GM12872 (cell line): ENCODE measurements at regions not wholly inside any gene's neighbourhood (a gene's known extent, or its start where the extent isn't known, plus 50 kb on each side); places are given as distances from the start of the nearest gene placed in this dataset.

Source experiments
- TF ChIP-seq, protein P1 (sequence below): IDR thresholded peaks from 3 replicates; pipeline ENCODE4 v1.5.1; 2011; ENCODE audit warnings: low read depth, mild to moderate bottlenecking, low read length, moderate library complexity; ENCODE audit not compliant: insufficient read depth

DNA sequence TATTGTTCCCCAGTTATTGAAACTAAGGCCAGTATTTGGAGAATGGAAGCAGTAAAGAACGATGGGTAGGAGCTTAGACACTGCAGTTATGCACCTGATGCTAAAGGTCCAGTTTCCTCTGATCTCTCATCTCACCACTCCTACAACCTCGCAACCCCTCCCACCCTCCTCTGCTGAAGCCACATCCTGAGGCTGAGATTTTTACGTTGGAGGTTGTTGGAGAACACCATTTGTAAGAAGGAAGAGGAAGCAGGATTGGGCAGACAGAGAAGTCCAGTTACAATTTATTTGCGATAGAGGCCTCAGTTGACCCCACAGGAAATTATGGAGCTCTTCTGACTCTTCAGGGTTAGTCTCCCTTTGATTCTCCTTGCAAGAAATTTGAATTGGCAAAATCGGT is 54.3 kb upstream of the NDUFV2 start:
- TF ChIP-seq, protein P1, sequence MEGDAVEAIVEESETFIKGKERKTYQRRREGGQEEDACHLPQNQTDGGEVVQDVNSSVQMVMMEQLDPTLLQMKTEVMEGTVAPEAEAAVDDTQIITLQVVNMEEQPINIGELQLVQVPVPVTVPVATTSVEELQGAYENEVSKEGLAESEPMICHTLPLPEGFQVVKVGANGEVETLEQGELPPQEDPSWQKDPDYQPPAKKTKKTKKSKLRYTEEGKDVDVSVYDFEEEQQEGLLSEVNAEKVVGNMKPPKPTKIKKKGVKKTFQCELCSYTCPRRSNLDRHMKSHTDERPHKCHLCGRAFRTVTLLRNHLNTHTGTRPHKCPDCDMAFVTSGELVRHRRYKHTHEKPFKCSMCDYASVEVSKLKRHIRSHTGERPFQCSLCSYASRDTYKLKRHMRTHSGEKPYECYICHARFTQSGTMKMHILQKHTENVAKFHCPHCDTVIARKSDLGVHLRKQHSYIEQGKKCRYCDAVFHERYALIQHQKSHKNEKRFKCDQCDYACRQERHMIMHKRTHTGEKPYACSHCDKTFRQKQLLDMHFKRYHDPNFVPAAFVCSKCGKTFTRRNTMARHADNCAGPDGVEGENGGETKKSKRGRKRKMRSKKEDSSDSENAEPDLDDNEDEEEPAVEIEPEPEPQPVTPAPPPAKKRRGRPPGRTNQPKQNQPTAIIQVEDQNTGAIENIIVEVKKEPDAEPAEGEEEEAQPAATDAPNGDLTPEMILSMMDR = no peak

DNA sequence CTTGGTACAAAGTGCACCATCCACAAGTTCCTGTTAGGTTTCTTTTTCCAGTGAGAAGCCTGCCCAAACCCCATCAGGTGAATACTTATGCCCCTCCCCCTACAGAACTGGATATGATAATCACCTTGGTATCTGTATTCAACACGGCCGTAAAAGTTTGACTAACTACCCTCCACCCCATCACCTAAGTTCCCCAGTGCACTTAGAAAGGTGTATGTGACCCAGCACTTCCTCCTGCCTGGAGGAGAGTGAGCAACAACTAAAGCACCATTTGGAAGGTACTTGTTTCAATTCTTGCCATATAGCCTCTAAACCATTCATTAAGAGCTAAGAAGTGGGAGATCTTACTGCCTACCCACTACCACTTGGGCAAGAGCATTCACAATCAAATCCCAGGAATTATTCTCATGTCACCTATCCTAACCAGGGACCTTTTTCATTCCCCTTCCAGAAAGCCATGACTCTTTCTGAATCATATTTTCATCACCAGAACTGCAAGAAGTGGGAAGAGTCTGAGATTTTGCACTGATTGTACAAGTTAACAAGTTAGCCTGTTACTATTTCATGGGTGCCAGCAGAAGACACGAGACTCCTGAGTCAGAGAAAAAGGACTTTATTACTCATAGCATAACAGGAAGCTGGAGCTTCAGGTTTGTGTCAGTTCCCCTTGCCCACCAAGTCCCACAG is 53.5 kb upstream of the NDUFV2 start:
- TF ChIP-seq, protein P1 = no peak

DNA sequence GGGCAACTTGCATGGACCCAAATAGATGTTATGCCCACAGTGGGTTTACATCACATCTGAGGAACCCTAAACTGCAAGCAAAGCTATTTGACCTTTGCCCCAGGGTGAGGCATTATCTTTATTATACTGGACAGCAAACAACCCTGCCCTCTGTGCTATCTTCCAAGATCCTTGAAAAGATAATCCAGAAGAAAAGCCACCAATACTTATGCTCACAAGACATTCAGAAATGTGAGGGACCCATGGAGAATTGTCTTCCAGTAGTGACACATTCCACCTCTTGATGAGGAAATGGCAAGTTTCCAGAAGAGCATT is 53.0 kb upstream of the NDUFV2 start:
- TF ChIP-seq, protein P1 = no peak
